ENCODE measurements at regions not wholly inside any gene's neighbourhood (a gene's known extent, or its start where the extent isn't known, plus 50 kb on each side); places are given as distances from the start of the nearest gene placed in this dataset.

DNA sequence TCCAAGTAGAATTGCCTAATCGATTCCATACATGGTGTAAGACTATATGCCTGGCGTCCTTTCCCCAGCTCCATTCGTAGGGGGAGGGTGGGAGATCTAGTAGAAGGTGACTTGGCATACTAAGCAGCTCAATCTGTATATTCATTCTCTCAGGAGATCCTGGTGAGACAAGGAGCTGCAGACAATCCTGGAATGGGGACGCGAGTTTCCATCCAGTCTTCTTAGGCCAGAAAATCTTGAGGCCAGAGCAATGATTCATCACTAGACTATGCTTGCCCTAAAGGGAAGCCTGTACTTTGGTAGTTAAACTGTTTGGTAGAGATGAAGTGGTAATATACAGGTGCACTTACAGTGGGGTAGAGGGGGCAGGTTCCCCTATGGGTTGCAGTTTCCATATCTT, 468.7 kb downstream of the ADGRL2 start:
- no peaks in the 10 kb centered on the region for H3K9me3 ChIP-seq (ENCODE audit: low read depth)
- no peaks in the 10 kb centered on the region for H3K36me3 ChIP-seq
- no peak overlapping the region for H3K4me3 ChIP-seq
- no peaks in the 10 kb centered on the region for H3K4me1 ChIP-seq (ENCODE audit: low read depth)
- peak in 1 of 2 donors; percentile 42 for DNase-seq (ENCODE audit: low read depth in 1 of 2, low spot score in 1 of 2)
- no peaks in the 10 kb centered on the region for H3K27me3 ChIP-seq
- TF ChIP-seq, protein P1, sequence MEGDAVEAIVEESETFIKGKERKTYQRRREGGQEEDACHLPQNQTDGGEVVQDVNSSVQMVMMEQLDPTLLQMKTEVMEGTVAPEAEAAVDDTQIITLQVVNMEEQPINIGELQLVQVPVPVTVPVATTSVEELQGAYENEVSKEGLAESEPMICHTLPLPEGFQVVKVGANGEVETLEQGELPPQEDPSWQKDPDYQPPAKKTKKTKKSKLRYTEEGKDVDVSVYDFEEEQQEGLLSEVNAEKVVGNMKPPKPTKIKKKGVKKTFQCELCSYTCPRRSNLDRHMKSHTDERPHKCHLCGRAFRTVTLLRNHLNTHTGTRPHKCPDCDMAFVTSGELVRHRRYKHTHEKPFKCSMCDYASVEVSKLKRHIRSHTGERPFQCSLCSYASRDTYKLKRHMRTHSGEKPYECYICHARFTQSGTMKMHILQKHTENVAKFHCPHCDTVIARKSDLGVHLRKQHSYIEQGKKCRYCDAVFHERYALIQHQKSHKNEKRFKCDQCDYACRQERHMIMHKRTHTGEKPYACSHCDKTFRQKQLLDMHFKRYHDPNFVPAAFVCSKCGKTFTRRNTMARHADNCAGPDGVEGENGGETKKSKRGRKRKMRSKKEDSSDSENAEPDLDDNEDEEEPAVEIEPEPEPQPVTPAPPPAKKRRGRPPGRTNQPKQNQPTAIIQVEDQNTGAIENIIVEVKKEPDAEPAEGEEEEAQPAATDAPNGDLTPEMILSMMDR (IDR thresholded peaks at IDR 0.05; ENCODE audit: low read depth, low read length): no peak
- H3K27ac ChIP-seq: no peak overlapping the region

GRCh38 chr1:82268826-82269225, 468.1 kb downstream of the ADGRL2 start:
- Histone ChIP-seq H3K4me1 (ENCODE audit: low read depth) (no peaks in the 10 kb centered on the region), H3K27me3 (no peaks in the 10 kb centered on the region), H3K9me3 (ENCODE audit: low read depth) (no peaks in the 10 kb centered on the region), H3K4me3 (no peak overlapping the region), H3K36me3 (no peaks in the 10 kb centered on the region), H3K27ac (no peak overlapping the region)
- TF ChIP-seq, protein P1 (IDR thresholded peaks at IDR 0.05; ENCODE audit: low read depth, low read length): no peak
- no peak for DNase-seq (ENCODE audit: low read depth in 1 of 2, low spot score in 1 of 2)

DNA sequence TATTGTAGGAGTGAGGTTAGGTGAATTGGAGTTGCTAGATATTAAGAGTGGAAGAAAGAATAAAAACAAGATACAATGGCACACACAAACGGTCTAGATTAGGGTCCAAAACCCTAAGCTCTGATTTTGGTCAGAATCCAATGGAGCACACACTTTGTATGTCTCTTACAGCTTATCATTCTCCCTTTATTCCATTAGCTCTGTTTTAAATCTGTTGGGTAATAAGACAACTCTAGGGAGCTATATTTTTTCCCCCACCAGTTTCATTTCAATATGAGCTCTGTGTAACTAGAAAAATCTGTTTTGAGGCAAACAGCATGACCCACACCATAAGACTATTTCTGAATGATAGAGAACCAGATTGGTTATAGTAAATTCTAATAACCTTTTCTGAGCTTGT, 465.6 kb downstream of the ADGRL2 start:
- TF ChIP-seq, protein P1 (IDR thresholded peaks at IDR 0.05; ENCODE audit: low read depth, low read length): no peak

DNA sequence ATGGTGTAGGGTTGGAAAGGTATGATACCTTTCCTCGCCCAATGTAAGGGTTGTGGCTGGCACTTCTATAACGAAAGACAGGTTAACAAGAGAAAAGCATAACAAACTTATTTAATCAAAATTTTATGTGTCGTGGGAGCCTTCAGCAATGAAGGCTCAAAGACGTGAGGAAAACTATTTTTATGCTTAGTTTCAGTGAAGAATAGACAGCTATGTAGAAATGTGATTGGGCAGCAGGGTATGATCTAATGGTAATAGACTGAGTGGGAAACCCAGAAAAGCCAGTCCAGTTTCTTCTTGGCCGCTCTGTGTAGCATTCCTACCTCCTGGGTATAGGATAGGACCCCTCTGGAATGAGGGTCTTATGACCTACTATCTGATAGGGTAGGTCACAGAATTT, 464.7 kb downstream of the ADGRL2 start:
- H3K4me3 ChIP-seq: no peak overlapping the region
- H3K9me3 ChIP-seq (ENCODE audit: low read depth): no peaks in the 10 kb centered on the region
- H3K27me3 ChIP-seq: no peaks in the 10 kb centered on the region
- no peak for DNase-seq (ENCODE audit: low read depth in 1 of 2, low spot score in 1 of 2)
- H3K27ac ChIP-seq: no peak overlapping the region
- H3K4me1 ChIP-seq (ENCODE audit: low read depth): no peaks in the 10 kb centered on the region
- H3K36me3 ChIP-seq: no peaks in the 10 kb centered on the region
- TF ChIP-seq, protein P1 (IDR thresholded peaks at IDR 0.05; ENCODE audit: low read depth, low read length): no peak

More for the DNA sequence above, 465.6 kb downstream of the ADGRL2 start:
- DNase-seq (ENCODE audit: low read depth in 1 of 2, low spot score in 1 of 2): no peak
- no peak overlapping the region for H3K27ac ChIP-seq
- H3K4me1 ChIP-seq (ENCODE audit: low read depth): no peaks in the 10 kb centered on the region
- no peaks in the 10 kb centered on the region for H3K9me3 ChIP-seq (ENCODE audit: low read depth)
- no peaks in the 10 kb centered on the region for H3K27me3 ChIP-seq
- H3K4me3 ChIP-seq: no peak overlapping the region
- no peaks in the 10 kb centered on the region for H3K36me3 ChIP-seq

GRCh38 chr1:82264802-82265201, 464.1 kb downstream of the ADGRL2 start:
- H3K9me3 ChIP-seq (ENCODE audit: low read depth): no peaks in the 10 kb centered on the region
- H3K27ac ChIP-seq: no peak overlapping the region
- TF ChIP-seq, protein P1 (IDR thresholded peaks at IDR 0.05; ENCODE audit: low read depth, low read length): no peak
- H3K4me3 ChIP-seq: no peak overlapping the region
- H3K4me1 ChIP-seq (ENCODE audit: low read depth): no peaks in the 10 kb centered on the region
- DNase-seq (ENCODE audit: low read depth in 1 of 2, low spot score in 1 of 2): peak in 1 of 2 donors; percentile 10
- no peaks in the 10 kb centered on the region for H3K36me3 ChIP-seq
- no peaks in the 10 kb centered on the region for H3K27me3 ChIP-seq

GRCh38 chr1:82263396-82263795, 462.7 kb downstream of the ADGRL2 start:
- no peak for DNase-seq (ENCODE audit: low read depth in 1 of 2, low spot score in 1 of 2)
- TF ChIP-seq, protein P1 (IDR thresholded peaks at IDR 0.05; ENCODE audit: low read depth, low read length): no peak
- H3K4me1 ChIP-seq (ENCODE audit: low read depth): no peaks in the 10 kb centered on the region
- no peaks in the 10 kb centered on the region for H3K36me3 ChIP-seq
- no peak overlapping the region for H3K4me3 ChIP-seq
- no peak overlapping the region for H3K27ac ChIP-seq
- no peaks in the 10 kb centered on the region for H3K27me3 ChIP-seq
- H3K9me3 ChIP-seq (ENCODE audit: low read depth): no peaks in the 10 kb centered on the region
